ENCODE measurements at regions not wholly inside any gene's neighbourhood (a gene's known extent, or its start where the extent isn't known, plus 50 kb on each side); places are given as distances from the start of the nearest gene placed in this dataset.
A peak's percentile ranks its signal among the peaks of the same experiment; 100 is the strongest.

- Mint-ChIP-seq H3K27me3 (peaks cover 0 to 1% (median 0%) of the 10 kb centered on the region in 5 donors), H3K4me3 (no peak overlapping the region), H3K27ac (peak overlapping the region in 1 of 10 donors; percentile 46), H3K36me3 (no peaks in the 10 kb centered on the region), H3K4me1 (peaks cover 6 to 44% (median 10%) of the 10 kb centered on the region in 4 donors), H3K9me3 (no peaks in the 10 kb centered on the region)
- DNase-seq = no peak
- POLR2A ChIA-PET = no interaction called here
- no peak for ATAC-seq
These were observed 195.7 kb downstream of the CD83 start for GRCh38 chr6:14313248-14313647.

DNA sequence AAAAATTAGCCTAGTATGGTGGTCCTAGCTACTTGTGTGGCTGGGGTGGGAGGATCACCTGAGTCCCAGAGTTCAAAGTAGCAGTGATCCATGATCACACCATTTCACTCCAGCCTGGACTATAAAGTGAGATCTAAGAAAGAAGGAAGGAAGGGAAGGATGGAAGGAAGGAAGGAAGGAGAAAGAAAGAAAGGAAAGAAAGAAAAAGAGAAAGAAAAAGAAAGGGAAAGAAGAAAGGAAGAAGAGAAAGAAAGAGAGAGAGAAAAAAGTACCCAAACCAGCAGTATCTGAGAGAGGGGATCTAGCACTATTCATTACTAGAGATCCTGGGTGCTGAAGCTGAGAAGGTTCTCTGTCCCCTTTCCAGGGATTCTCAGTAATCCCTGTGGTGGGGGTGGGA lies 197.8 kb downstream of the CD83 start:
- H3K4me1 Mint-ChIP-seq = peaks cover 6 to 44% (median 10%) of the 10 kb centered on the region in 4 donors
- no peaks in the 10 kb centered on the region for H3K9me3 Mint-ChIP-seq
- no peaks in the 10 kb centered on the region for H3K36me3 Mint-ChIP-seq
- peak overlapping the region in 1 of 10 donors; percentile 23 for H3K27ac Mint-ChIP-seq
- DNase-seq (no peak), ATAC-seq (no peak)
- POLR2A ChIA-PET = no interaction called here
- peaks cover 0 to 2% (median 0%) of the 10 kb centered on the region in 5 donors for H3K27me3 Mint-ChIP-seq
- H3K4me3 Mint-ChIP-seq = no peak overlapping the region

DNA sequence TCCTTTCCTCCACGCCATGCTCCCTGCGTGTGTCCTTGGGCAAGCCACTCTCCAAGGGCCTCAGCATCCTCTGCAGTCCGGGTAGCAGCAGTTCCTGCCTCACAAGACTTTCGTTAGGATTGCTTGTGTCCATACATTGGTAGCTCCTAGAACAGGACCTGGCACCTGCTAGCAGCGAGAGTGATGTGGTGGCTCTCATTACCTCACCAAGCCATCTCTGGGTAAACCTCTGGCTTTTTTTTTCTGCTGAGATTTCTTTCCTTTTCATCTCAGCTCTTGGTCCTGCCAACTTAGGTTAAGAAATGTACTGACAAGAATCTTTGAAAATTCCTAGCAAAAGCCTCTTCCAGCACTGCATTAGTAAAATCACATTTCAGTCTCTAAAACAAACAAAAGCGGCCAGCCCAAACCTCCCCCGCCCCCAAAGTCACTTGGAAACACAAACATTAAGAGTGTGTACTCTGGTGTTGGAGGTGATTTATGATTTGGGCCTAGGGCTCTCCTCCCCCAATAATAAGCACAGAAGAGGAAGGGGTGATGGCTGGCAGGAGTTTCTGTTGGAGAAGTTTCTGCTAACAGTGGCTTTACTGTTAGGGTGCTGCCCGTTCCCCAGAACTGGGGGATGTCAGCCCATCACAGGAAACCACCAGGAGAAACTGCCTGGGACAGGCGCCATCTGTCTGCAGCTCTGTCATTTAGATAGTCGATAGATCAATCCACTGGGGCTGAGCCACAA lies 199.2 kb downstream of the CD83 start:
- POLR2A ChIA-PET = no interaction called here
- Mint-ChIP-seq H3K4me1 (peaks cover 6 to 44% (median 11%) of the 10 kb centered on the region in 4 donors), H3K27me3 (peaks cover 0 to 5% (median 2%) of the 10 kb centered on the region in 5 donors), H3K36me3 (no peaks in the 10 kb centered on the region), H3K27ac (peak overlapping the region in 2 of 10 donors; percentile 12 to 31), H3K4me3 (no peak overlapping the region), H3K9me3 (no peaks in the 10 kb centered on the region)
- ATAC-seq (peak in 1 of 2 donors; percentile 39), DNase-seq (peak in 1 of 10 donors; percentile 5)

DNA sequence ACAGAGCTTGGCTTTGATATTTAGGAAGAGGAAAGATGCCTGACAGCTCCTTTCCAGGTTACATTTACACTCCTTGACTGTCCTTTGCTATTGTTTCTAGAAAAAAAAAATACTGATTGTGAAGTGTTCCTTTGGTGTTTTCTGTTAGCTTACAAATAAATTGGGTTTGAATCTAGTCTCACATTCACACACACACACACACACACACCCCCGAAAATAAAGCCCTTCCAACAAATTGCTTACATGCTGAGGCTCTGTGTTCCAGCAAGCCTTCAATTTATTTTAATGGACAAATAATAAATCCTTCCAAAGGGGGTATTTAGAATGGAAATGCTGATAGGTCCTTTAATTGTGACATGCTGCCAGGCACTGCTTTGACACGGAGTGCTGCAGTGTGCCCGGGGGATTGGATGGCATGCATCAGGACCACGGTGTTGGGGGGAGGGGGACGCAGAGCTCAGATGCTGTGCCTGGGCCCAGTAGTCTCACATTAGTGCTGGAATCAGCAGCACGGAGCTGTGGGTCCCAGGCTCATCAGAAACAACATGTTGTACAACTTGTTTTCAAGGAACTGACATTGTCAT lies 199.9 kb downstream of the CD83 start:
- no peak for DNase-seq
- peak overlapping the region in 1 of 10 donors; percentile 12 for H3K27ac Mint-ChIP-seq
- no peaks in the 10 kb centered on the region for H3K36me3 Mint-ChIP-seq
- H3K4me1 Mint-ChIP-seq = peaks cover 8 to 38% (median 14%) of the 10 kb centered on the region in 4 donors
- no peak for ATAC-seq
- no peaks in the 10 kb centered on the region for H3K9me3 Mint-ChIP-seq
- H3K4me3 Mint-ChIP-seq = no peak overlapping the region
- POLR2A ChIA-PET = no interaction called here
- H3K27me3 Mint-ChIP-seq = peaks cover 0 to 12% (median 5%) of the 10 kb centered on the region in 5 donors

DNA sequence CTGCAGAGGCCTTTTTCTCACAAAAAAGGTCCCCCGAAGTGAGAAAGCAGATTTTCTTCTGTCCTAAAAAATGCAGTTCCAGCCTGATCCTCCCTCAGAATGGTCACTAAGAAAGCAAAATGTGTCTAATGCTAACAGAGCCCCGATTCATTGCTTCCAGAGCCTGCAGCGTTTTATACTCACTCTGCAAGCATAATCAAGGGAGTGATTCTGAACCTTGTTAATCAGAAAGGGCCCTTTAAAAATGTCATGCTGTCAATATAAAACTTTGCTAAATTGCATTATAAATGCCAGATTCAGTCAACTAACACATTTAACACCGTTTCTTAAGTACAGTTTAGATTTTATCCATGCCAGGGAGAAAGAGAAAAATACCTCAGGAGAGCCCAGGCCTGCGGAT lies 202.8 kb downstream of the CD83 start:
- H3K4me3 Mint-ChIP-seq = no peak overlapping the region
- H3K27me3 Mint-ChIP-seq = peaks cover 0 to 17% (median 8%) of the 10 kb centered on the region in 5 donors
- POLR2A ChIA-PET = no interaction called here
- H3K4me1 Mint-ChIP-seq = peaks cover 16 to 26% (median 23%) of the 10 kb centered on the region in 4 donors
- H3K36me3 Mint-ChIP-seq = no peaks in the 10 kb centered on the region
- H3K9me3 Mint-ChIP-seq = no peaks in the 10 kb centered on the region
- no peak overlapping the region for H3K27ac Mint-ChIP-seq
- no peak for DNase-seq
- no peak for ATAC-seq

GRCh38 chr6:14321992-14322772 lies 204.6 kb downstream of the CD83 start:
- Mint-ChIP-seq H3K36me3 (no peaks in the 10 kb centered on the region), H3K27ac (peak overlapping the region in 1 of 10 donors; percentile 85), H3K4me1 (peaks cover 10 to 20% (median 18%) of the 10 kb centered on the region in 4 donors), H3K4me3 (peak overlapping the region in 2 of 10 donors; percentile 62 to 68), H3K27me3 (peaks cover 0 to 17% (median 8%) of the 10 kb centered on the region in 5 donors), H3K9me3 (no peaks in the 10 kb centered on the region)
- DNase-seq (no peak), ATAC-seq (no peak)
- POLR2A ChIA-PET = no interaction called here

- Mint-ChIP-seq H3K27me3 (peaks cover 0 to 17% (median 8%) of the 10 kb centered on the region in 5 donors), H3K4me3 (peak overlapping the region in 6 of 10 donors; percentile 19 to 73 (median 58)), H3K9me3 (no peaks in the 10 kb centered on the region), H3K36me3 (no peaks in the 10 kb centered on the region), H3K27ac (peak overlapping the region in 2 of 10 donors; percentile 21 to 85), H3K4me1 (peaks cover 4 to 18% (median 15%) of the 10 kb centered on the region in 4 donors)
- no peak for DNase-seq
- POLR2A ChIA-PET = interaction anchor here (0.6 kb wide), 1 partner anchor 1826 kb away, joined by 5 read pairs; no protein-coding TSS in a partner anchor
- ATAC-seq = no peak
These were observed 205.3 kb downstream of the CD83 start for GRCh38 chr6:14322841-14323240.

DNA sequence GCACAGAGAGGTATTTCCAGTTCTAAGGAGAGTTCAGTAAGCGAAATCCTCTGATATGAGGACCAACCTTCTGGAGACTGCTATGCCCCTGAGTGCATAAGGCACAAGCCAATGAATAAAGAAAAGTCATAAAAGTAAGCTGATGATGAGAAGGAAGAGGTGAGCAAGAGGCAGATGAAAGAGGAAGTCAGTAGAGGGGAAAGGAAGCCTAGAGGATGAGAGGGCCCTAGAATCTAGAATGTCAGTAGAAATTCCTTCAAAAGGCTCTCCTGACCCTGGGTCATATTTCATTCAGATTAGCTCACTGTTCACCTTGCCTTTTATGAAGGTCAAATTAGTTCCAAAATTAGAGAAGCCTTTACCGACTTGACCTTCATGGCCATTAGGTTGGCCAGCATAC lies 209.2 kb downstream of the CD83 start:
- no peak for ATAC-seq
- no peak for DNase-seq
- Mint-ChIP-seq H3K27ac (no peak overlapping the region), H3K9me3 (no peaks in the 10 kb centered on the region), H3K4me1 (peaks cover 7 to 18% (median 16%) of the 10 kb centered on the region in 4 donors), H3K36me3 (no peaks in the 10 kb centered on the region), H3K4me3 (no peak overlapping the region), H3K27me3 (peaks cover 0 to 13% (median 6%) of the 10 kb centered on the region in 5 donors)
- POLR2A ChIA-PET = no interaction called here

GRCh38 chr6:14328163-14328562 lies 210.6 kb downstream of the CD83 start:
- Mint-ChIP-seq H3K27me3 (no peaks in the 10 kb centered on the region), H3K4me3 (no peak overlapping the region), H3K27ac (no peak overlapping the region), H3K4me1 (peaks cover 4 to 10% (median 9%) of the 10 kb centered on the region in 4 donors), H3K36me3 (no peaks in the 10 kb centered on the region), H3K9me3 (no peaks in the 10 kb centered on the region)
- POLR2A ChIA-PET = no interaction called here
- DNase-seq = no peak
- no peak for ATAC-seq

DNA sequence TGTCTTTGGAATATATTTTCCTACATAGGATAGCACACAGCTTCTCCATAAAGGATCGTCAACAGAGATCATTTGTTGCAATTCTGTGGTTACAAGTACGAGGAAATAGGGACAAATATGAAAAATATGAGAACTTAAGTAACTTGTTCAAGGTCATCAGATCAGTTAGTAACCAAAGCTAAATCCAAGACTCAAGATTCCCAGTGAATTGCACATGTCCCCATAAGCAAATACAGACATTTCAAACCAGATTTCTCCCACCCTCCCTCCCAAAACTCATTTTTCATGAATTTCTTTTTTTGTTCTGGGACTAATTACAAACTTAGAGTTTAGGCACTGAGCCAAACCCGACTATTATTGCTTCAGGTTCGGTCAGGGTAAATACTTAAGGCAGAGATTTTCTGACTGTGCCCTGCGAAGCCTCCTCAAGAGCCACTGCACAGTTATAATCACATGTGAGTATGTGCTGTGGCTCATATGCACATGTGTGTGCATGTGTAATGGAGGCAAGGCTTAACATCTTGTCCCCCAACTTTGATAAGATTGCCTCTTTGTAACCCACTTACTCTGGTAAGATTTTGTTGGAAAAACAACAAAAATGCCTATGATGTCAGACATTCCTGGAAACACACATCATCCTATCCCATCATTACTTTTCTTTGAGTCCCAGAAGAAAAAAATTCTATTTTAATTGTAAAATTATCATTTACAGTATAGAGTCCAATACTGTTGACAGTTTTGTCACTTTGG lies 216.2 kb downstream of the CD83 start:
- Mint-ChIP-seq H3K9me3 (peaks cover 2 to 16% (median 5%) of the 10 kb centered on the region in 9 donors), H3K4me1 (peaks cover 0 to 6% (median 5%) of the 10 kb centered on the region in 4 donors), H3K36me3 (peaks cover 0 to 4% (median 0%) of the 10 kb centered on the region in 3 donors), H3K27me3 (no peaks in the 10 kb centered on the region), H3K27ac (no peak overlapping the region), H3K4me3 (no peak overlapping the region)
- no peak for DNase-seq
- POLR2A ChIA-PET = no interaction called here
- no peak for ATAC-seq

DNA sequence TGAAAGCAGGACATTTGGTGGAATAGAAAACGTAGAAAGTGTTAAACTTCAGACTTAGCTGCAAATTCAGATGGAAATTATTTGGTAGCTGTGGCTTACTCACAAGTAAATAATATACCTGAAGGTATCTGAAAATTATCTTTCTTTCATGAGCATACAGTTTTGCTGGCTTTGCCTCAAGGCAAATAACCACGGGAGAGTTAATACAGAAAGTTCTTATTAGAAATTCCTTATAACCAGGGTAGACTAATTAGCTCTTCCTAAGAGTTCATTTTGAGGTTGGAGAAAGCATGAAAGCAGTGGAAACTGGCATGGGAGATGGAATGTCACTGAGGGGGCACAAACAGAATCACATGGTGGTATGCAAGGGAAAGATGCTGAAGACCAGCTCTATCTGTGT lies 217.5 kb downstream of the CD83 start:
- DNase-seq = no peak
- POLR2A ChIA-PET = no interaction called here
- no peaks in the 10 kb centered on the region for H3K27me3 Mint-ChIP-seq
- H3K9me3 Mint-ChIP-seq = peaks cover 2 to 16% (median 5%) of the 10 kb centered on the region in 9 donors
- ATAC-seq = no peak
- H3K4me3 Mint-ChIP-seq = no peak overlapping the region
- H3K27ac Mint-ChIP-seq = no peak overlapping the region
- H3K4me1 Mint-ChIP-seq = peaks cover 0 to 12% (median 4%) of the 10 kb centered on the region in 4 donors
- peaks cover 0 to 4% (median 0%) of the 10 kb centered on the region in 3 donors for H3K36me3 Mint-ChIP-seq

DNA sequence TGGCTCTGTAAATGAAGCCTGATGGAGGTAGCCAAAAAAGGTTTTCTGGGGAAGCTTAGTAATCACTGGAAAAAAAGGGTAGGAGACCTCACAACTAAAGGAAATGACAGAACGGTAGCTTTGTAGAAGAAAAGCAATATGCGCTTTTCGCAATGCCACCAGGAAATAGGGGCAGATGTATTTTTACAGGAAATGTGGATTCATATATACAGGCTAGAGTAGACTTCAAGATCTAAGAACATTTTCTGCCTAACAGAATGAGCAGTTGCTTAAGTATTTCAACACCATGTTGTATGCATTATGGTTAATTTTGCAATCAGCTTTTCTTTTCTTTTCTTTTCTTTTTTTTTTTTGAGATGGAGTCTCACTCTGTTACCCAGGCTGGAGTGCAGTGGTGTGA lies 219.6 kb downstream of the CD83 start:
- Mint-ChIP-seq H3K27ac (no peak overlapping the region), H3K4me3 (no peak overlapping the region), H3K4me1 (peaks cover 0 to 12% (median 4%) of the 10 kb centered on the region in 4 donors), H3K9me3 (peaks cover 2 to 16% (median 5%) of the 10 kb centered on the region in 9 donors), H3K27me3 (no peaks in the 10 kb centered on the region), H3K36me3 (peaks cover 0 to 4% (median 0%) of the 10 kb centered on the region in 3 donors)
- DNase-seq (no peak), ATAC-seq (no peak)
- POLR2A ChIA-PET = no interaction called here

All from naive thymus-derived CD8-positive, alpha-beta T cell (primary cell).